ENCODE measurements at regions not wholly inside any gene's neighbourhood (a gene's known extent, or its start where the extent isn't known, plus 50 kb on each side); places are given as distances from the start of the nearest gene placed in this dataset.
"Not testable (repeated sequence)": the region's sequence is repeated elsewhere in the genome, so short reads cannot be mapped to it uniquely, and the experiment has no call there.

DNA sequence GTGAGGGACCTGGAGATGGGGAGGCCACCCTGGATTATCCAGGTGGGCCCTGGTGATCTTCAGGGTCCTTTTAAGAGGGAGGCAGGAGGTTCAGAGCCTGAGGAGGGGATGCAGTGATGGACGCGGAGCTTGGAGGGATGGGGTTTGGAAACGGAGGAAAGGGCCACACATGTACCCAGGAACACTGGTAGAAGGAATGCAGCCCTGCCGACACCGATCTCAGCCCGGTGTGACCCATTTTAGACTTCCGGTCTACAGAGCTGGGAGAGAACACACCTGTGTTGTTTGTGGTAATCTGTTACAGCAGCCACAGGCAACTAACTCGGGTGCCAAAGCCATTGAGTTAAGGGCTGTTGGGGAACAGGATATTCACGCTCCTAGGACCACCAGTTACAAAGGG lies 345.2 kb downstream of the CNTNAP3B start:
- intact Hi-C loops (cut with micrococcal nuclease); H3K36me3 Mint-ChIP-seq: not testable (repeated sequence)

DNA sequence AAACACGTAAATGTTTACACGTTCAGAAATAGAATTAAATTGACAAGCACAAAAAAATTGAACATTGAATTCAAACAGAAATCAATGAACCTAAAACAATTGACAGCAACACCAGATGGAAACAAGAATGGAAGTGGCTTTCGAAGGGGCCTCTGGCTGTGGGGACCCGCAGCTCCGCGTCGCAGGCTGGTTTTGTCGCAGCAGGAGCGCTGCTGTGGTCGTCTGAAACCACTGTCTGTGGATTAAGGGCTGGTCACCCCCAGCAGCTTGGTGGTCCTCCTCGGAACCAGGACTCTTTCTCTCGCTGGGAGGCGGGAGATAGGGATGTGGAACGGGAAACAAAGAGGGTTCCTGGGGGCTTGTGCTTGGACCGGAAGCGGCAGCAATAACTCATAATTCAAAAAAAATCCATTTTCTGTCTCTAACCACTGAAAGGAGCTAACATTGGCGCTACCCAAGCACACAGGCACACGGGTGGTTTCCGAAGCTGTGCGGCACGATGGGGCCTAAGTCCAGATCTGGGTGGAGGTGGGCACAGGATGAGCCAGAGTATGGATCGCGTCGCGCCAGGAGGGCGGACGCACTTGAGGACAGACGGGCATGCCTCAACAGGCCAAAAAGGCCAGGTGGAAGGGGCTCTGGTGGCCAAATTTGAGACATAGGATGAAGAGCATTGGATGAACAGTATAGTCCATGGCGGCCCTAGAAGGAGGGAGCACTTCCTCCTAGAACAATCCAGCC lies 346.0 kb downstream of the CNTNAP3B start:
- H3K4me1 Mint-ChIP-seq (ENCODE audit: low read depth); CTCF ChIA-PET; DNase-seq; H3K27me3 Mint-ChIP-seq; H3K27ac Mint-ChIP-seq; H3K4me3 Mint-ChIP-seq; H3K9me3 Mint-ChIP-seq; H3K36me3 Mint-ChIP-seq; intact Hi-C loops (cut with micrococcal nuclease); POLR2A ChIA-PET: not testable (repeated sequence)

More for the DNA sequence above, 345.2 kb downstream of the CNTNAP3B start:
- DNase-seq; H3K4me1 Mint-ChIP-seq (ENCODE audit: low read depth); H3K9me3 Mint-ChIP-seq; POLR2A ChIA-PET; H3K27ac Mint-ChIP-seq; CTCF ChIA-PET; H3K27me3 Mint-ChIP-seq; H3K4me3 Mint-ChIP-seq: not testable (repeated sequence)

DNA sequence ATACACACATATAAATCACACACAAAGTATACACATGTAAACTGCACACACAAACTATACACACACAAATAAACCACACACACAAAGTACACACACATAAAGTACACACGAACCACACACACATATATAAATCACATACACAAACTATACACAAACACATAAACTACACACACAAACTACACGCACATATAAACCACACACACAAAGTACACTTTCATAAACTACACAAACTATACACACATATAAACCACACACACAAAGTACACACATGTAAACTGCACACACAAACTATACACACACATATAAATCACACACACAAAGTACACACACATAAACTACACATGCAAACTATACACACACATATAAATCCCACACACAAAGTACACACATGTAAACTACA lies 347.3 kb downstream of the CNTNAP3B start:
- H3K27me3 Mint-ChIP-seq; H3K4me3 Mint-ChIP-seq; H3K36me3 Mint-ChIP-seq; H3K4me1 Mint-ChIP-seq (ENCODE audit: low read depth); H3K9me3 Mint-ChIP-seq; DNase-seq; CTCF ChIA-PET; H3K27ac Mint-ChIP-seq; POLR2A ChIA-PET; intact Hi-C loops (cut with micrococcal nuclease): not testable (repeated sequence)

DNA sequence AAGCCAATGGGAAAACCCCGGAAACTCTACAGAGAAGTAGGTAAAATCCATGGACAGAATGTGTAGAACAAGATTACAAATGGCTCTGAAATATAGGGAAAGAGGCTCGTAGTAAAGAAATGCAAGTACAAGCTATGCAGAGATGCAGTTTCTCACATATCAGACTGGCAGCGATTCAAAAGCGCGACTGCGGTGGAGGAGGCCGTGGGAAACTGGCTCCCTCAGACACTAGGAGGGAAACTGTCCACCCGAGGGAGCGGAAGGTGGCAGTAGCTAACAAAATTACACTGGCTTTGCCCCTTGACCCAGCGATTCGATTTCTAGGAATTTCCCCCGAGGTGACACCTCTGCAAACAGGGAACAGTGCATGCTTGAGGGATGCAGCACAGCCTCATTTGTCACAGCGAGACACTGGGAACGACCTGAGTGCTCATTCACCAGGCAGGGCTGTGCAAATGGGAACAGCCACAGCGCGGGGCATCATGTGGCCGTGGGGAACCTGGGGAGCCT lies 349.3 kb downstream of the CNTNAP3B start:
- H3K27ac Mint-ChIP-seq; intact Hi-C loops (cut with micrococcal nuclease); H3K36me3 Mint-ChIP-seq; H3K9me3 Mint-ChIP-seq; H3K27me3 Mint-ChIP-seq; DNase-seq; H3K4me3 Mint-ChIP-seq; H3K4me1 Mint-ChIP-seq (ENCODE audit: low read depth); CTCF ChIA-PET; POLR2A ChIA-PET: not testable (repeated sequence)

DNA sequence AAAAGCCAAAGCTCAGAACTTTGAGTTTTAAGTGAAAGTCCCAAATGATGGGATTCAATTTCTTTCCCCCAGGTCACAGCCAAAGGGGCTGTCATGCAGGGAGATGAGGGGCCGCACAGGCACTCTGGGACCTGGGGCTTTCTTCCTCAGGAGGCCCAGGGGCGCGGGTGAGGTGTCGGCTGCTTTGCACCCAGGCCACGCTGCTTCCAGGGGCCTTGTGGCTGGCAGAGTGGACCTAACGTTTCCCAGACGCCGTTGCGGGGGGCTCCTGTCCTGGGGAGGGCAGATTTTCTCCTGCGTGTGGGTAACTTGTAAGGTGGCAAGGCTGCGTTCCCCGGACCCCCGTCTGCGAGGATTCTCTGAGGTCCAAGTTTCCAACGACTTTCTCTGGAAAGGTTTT lies 350.0 kb downstream of the CNTNAP3B start:
- H3K9me3 Mint-ChIP-seq; CTCF ChIA-PET; intact Hi-C loops (cut with micrococcal nuclease); H3K36me3 Mint-ChIP-seq; POLR2A ChIA-PET; H3K4me3 Mint-ChIP-seq; H3K27ac Mint-ChIP-seq; H3K27me3 Mint-ChIP-seq; DNase-seq; H3K4me1 Mint-ChIP-seq (ENCODE audit: low read depth): not testable (repeated sequence)

DNA sequence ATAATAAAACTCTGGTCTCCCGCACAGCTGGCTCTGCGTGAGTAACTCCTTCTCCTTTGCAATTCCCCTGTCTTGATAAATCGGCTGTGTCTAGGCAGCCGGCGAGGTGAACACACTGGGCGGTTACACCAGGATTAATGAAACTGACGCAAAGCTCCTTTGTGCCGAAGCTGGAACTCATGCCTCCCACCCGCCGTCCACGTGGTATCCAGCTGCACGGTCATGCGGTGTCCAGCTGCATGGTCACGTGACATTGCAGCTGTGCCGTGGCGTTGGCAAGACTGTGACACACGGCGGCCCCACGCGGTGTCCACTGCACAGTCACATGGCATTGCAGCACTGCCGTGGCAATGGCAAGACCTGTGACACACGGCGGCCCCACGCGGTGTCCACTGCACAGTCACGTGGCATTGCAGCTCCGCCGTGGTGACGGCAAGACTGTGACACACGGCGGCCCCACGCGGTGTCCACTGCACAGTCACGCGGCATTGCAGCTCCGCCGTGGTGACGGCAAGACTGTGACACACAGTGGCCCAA lies 350.6 kb downstream of the CNTNAP3B start:
- H3K9me3 Mint-ChIP-seq; CTCF ChIA-PET; H3K27me3 Mint-ChIP-seq; DNase-seq; H3K4me1 Mint-ChIP-seq (ENCODE audit: low read depth); H3K4me3 Mint-ChIP-seq; H3K36me3 Mint-ChIP-seq; H3K27ac Mint-ChIP-seq; POLR2A ChIA-PET; intact Hi-C loops (cut with micrococcal nuclease): not testable (repeated sequence)

DNA sequence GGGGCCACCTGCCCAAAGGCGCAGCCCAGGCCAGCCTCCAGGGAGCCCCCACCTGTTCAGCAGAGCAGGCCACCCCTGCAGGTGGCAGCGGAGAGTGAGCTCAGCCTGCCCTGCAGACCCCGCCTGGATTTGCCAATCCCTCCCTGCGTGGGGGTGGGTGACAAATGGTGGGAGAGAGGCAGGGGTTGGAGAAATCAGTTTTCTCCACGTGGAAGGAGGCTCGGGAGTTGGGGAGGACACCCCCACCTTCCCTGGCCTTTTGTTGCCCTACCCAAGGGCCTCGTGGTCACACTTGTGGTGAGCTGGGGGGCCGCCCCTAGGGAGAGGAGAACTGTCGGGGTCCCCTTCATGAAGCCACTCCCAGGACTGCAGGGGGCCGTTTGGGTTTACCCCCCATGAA lies 351.7 kb downstream of the CNTNAP3B start:
- H3K4me1 Mint-ChIP-seq (ENCODE audit: low read depth); H3K36me3 Mint-ChIP-seq; H3K27ac Mint-ChIP-seq; POLR2A ChIA-PET; intact Hi-C loops (cut with micrococcal nuclease); H3K27me3 Mint-ChIP-seq; H3K4me3 Mint-ChIP-seq; DNase-seq; H3K9me3 Mint-ChIP-seq; CTCF ChIA-PET: not testable (repeated sequence)

DNA sequence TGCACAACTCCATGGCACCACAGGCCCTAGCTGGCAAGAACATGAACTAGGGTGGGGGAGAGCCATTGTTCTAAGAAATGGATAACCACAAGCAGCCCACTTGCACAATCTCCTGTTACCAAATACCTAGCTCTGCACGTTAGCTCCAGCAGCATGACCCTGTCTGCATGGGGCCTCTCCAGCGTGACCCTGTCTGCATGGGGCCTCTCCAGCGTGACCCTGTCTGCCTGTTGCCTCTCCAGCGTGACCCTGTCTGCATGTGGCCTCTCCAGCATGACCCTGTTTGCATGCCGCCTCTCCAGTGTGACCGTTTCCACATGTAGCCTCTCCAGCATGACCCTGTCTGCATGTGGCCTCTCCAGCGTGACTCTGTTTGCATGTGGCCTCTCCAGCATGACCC lies 356.7 kb downstream of the CNTNAP3B start:
- H3K4me3 Mint-ChIP-seq; POLR2A ChIA-PET; H3K9me3 Mint-ChIP-seq; H3K4me1 Mint-ChIP-seq (ENCODE audit: low read depth); intact Hi-C loops (cut with micrococcal nuclease); H3K27ac Mint-ChIP-seq; CTCF ChIA-PET; H3K36me3 Mint-ChIP-seq; H3K27me3 Mint-ChIP-seq; DNase-seq: not testable (repeated sequence)

DNA sequence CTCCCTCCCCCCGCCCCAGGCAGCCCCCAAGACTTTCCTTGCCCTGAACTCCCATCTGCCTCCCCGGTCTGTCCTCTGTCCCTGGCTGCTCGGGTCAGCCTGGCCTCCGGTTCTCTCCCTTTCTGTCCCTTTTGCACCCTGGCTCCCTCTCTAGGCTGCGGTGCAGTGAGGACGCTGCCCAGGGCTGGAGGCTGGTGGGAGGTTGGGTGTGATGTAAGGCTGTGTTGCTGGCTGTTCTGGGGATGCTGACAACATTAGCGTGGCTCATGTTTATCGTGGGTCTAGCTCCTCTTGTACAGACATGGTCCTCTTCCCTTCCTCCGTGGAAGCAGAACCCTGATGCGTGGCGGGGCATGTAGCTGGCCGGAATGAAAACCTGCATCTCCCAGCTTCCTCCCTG lies 357.5 kb downstream of the CNTNAP3B start:
- H3K36me3 Mint-ChIP-seq; H3K4me3 Mint-ChIP-seq; H3K9me3 Mint-ChIP-seq; DNase-seq; H3K27ac Mint-ChIP-seq; CTCF ChIA-PET; POLR2A ChIA-PET; H3K27me3 Mint-ChIP-seq; H3K4me1 Mint-ChIP-seq (ENCODE audit: low read depth); intact Hi-C loops (cut with micrococcal nuclease): not testable (repeated sequence)

DNA sequence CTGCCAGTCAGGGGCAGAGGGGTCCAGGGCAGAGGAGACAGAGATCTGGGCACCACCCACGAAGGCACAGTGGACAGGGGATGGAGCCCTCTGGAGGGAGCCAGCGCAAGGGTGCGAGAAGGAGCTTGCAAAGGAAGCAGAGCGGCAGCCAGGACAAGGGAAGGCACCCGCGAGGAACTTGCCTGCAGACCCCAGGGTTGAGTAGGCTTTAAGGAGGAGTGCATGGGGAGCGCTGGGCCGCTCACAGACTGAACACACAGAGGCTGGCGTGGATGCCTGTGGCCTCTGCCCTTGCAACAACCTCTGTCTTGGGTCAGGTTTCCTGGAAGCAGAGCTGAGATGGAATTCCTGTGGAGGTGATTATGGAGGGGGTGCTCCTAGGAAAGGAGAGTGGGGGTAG lies 374.4 kb downstream of the CNTNAP3B start:
- intact Hi-C loops (cut with micrococcal nuclease); H3K4me1 Mint-ChIP-seq (ENCODE audit: low read depth); CTCF ChIA-PET; DNase-seq; H3K36me3 Mint-ChIP-seq; H3K27ac Mint-ChIP-seq; H3K4me3 Mint-ChIP-seq; H3K27me3 Mint-ChIP-seq; POLR2A ChIA-PET; H3K9me3 Mint-ChIP-seq: not testable (repeated sequence)

DNA sequence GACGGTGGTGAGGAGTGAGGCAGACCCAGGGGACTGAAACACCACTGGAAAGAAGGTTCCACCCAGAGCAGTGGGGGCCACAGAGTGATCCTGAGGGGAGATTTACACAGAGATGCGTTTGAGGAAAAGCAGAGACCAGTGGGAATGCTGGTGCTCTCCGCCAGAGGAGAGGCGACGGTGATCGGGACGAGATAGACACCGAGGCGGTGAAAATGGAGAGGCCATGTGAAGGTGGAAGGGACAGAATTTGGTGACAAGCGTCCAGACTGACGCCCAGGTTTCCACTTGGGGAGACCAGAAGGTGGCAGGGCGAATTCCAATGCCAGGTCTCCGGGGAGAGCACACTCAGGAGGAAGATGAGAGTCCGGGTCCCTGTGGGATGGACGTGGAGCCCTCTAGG lies 374.8 kb downstream of the CNTNAP3B start:
- H3K27me3 Mint-ChIP-seq; intact Hi-C loops (cut with micrococcal nuclease); H3K4me3 Mint-ChIP-seq; CTCF ChIA-PET; H3K4me1 Mint-ChIP-seq (ENCODE audit: low read depth); H3K36me3 Mint-ChIP-seq; H3K9me3 Mint-ChIP-seq; H3K27ac Mint-ChIP-seq; DNase-seq; POLR2A ChIA-PET: not testable (repeated sequence)

DNA sequence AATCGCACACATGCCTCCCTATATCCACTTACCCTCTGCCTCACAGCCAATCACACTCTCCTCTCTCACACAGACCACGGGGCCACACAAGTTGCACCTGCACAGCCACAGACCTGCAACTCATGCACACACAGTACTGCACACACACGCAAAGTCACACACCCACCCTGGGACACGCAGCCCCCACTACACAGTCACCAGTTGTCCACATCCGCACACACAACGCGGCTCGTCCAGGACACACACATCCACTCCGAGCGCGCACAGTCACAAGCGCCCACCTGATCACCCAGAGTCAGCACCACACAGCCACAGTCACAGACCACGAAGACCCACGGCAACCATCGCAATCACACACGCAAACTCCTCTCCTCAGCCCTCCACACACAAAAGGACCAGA lies 387.3 kb downstream of the CNTNAP3B start:
- intact Hi-C loops (cut with micrococcal nuclease); POLR2A ChIA-PET; H3K27me3 Mint-ChIP-seq; H3K27ac Mint-ChIP-seq; H3K36me3 Mint-ChIP-seq; H3K9me3 Mint-ChIP-seq; CTCF ChIA-PET; H3K4me1 Mint-ChIP-seq (ENCODE audit: low read depth); DNase-seq; H3K4me3 Mint-ChIP-seq: not testable (repeated sequence)

DNA sequence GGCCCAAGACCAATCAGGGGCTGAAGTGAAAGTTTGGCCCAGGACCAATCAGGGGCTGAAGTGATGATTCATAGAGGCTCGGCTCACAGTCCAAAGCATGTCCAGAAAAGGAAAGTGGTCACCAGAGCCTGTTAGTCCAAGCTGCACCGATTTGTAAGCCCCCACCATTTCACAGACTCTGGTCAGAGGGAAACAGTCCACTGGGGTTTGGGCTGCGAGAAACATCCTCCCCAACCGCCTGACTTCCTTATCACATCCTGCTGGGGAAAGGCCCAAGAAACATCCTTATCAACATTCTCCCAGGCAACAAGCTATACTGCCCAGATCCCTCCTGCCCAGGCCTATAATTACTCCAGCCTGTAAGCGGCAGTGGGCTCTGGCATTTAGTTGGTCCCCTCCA lies 388.1 kb downstream of the CNTNAP3B start:
- H3K4me1 Mint-ChIP-seq (ENCODE audit: low read depth); POLR2A ChIA-PET; H3K27me3 Mint-ChIP-seq; H3K36me3 Mint-ChIP-seq; intact Hi-C loops (cut with micrococcal nuclease); H3K4me3 Mint-ChIP-seq; DNase-seq; CTCF ChIA-PET; H3K9me3 Mint-ChIP-seq; H3K27ac Mint-ChIP-seq: not testable (repeated sequence)
